ENCODE measurements at regions not wholly inside any gene's neighbourhood (a gene's known extent, or its start where the extent isn't known, plus 50 kb on each side); places are given as distances from the start of the nearest gene placed in this dataset.

- FAIRE-seq = no peak
Observed at GRCh38 chr11:122268601-122269130, 152.7 kb upstream of the BLID start.

- no peak for FAIRE-seq
Observed at GRCh38 chr11:122267602-122268001, 151.6 kb upstream of the BLID start.

GRCh38 chr11:122265981-122266380 lies 150.0 kb upstream of the BLID start:
- no peak for FAIRE-seq

GRCh38 chr11:122264121-122264520 lies 148.1 kb upstream of the BLID start:
- no peak for FAIRE-seq

GRCh38 chr11:122261546-122261945 lies 145.5 kb upstream of the BLID start:
- no peak for FAIRE-seq

GRCh38 chr11:122259195-122259821 lies 143.3 kb upstream of the BLID start:
- FAIRE-seq = no peak

GRCh38 chr11:122258446-122259194 lies 142.6 kb upstream of the BLID start:
- no peak for FAIRE-seq

GRCh38 chr11:122253589-122254231 lies 137.7 kb upstream of the BLID start:
- FAIRE-seq = no peak

- FAIRE-seq = no peak
Observed at GRCh38 chr11:122248939-122249338, 132.9 kb upstream of the BLID start.

- FAIRE-seq = no peak
Observed at GRCh38 chr11:122248131-122248530, 132.1 kb upstream of the BLID start.

GRCh38 chr11:122246874-122247273 lies 130.9 kb upstream of the BLID start:
- no peak for FAIRE-seq

GRCh38 chr11:122242731-122243130 lies 126.7 kb upstream of the BLID start:
- FAIRE-seq = no peak

GRCh38 chr11:122241566-122241965 lies 125.6 kb upstream of the BLID start:
- FAIRE-seq = no peak

- FAIRE-seq = no peak
Observed at GRCh38 chr11:122240638-122241037, 124.6 kb upstream of the BLID start.

- no peak for FAIRE-seq
Observed at GRCh38 chr11:122235615-122236014, 119.6 kb upstream of the BLID start.

- no peak for FAIRE-seq
Observed at GRCh38 chr11:122234780-122235179, 118.8 kb upstream of the BLID start.

- no peak for FAIRE-seq
Observed at GRCh38 chr11:122234257-122234656, 118.2 kb upstream of the BLID start.

- no peak for FAIRE-seq
Observed at GRCh38 chr11:122232985-122233384, 117.0 kb upstream of the BLID start.

GRCh38 chr11:122230385-122230755 lies 114.4 kb upstream of the BLID start:
- FAIRE-seq = no peak

- FAIRE-seq = no peak
Observed at GRCh38 chr11:122229481-122230384, 113.7 kb upstream of the BLID start.

- FAIRE-seq = no peak
Observed at GRCh38 chr11:122229078-122229477, 113.1 kb upstream of the BLID start.

GRCh38 chr11:122226810-122227379 lies 110.9 kb upstream of the BLID start:
- FAIRE-seq = no peak

GRCh38 chr11:122224867-122225266 lies 108.9 kb upstream of the BLID start:
- FAIRE-seq = no peak

All from islet of Langerhans (tissue), 1 donor.